HFFc6 (cell line): ENCODE measurements at regions not wholly inside any gene's neighbourhood (a gene's known extent, or its start where the extent isn't known, plus 50 kb on each side); places are given as distances from the start of the nearest gene placed in this dataset.

ENCODE experiments used
- DNase-seq: peaks from one replicate; pipeline ENCODE4 v3.0.0-alpha.2; 2018
- H3K27ac Mint-ChIP-seq: 2 replicates; pipeline ENCODE4 v1.8.0; 2020; ENCODE audit warnings: mild to moderate bottlenecking, mixed read lengths
- H3K27me3 Mint-ChIP-seq: 2 replicates; pipeline ENCODE4 v1.8.0; 2021; ENCODE audit warnings: mild to moderate bottlenecking, moderate library complexity, mixed read lengths; ENCODE audit not compliant: insufficient read depth
- H3K36me3 Mint-ChIP-seq: 2 replicates; pipeline ENCODE4 v1.8.0; 2021; ENCODE audit warnings: low read depth, mixed read lengths
- H3K4me1 Mint-ChIP-seq: 2 replicates; pipeline ENCODE4 v1.8.0; 2020; ENCODE audit warnings: low read depth, mixed read lengths
- H3K4me3 Mint-ChIP-seq: 2 replicates; pipeline ENCODE4 v1.8.0; 2020; ENCODE audit warnings: mild to moderate bottlenecking, moderate library complexity, mixed read lengths
- H3K9me3 Mint-ChIP-seq: 2 replicates; pipeline ENCODE4 v1.8.0; 2020; ENCODE audit warnings: mild to moderate bottlenecking, mixed read lengths
- CTCF ChIP-seq: fragments of 200-600 bp; sonication (generic); IDR thresholded peaks from 2 replicates; pipeline ENCODE4 v1.5.0; 2021; ENCODE audit warnings: antibody characterized with exemption, mild to moderate bottlenecking

DNA sequence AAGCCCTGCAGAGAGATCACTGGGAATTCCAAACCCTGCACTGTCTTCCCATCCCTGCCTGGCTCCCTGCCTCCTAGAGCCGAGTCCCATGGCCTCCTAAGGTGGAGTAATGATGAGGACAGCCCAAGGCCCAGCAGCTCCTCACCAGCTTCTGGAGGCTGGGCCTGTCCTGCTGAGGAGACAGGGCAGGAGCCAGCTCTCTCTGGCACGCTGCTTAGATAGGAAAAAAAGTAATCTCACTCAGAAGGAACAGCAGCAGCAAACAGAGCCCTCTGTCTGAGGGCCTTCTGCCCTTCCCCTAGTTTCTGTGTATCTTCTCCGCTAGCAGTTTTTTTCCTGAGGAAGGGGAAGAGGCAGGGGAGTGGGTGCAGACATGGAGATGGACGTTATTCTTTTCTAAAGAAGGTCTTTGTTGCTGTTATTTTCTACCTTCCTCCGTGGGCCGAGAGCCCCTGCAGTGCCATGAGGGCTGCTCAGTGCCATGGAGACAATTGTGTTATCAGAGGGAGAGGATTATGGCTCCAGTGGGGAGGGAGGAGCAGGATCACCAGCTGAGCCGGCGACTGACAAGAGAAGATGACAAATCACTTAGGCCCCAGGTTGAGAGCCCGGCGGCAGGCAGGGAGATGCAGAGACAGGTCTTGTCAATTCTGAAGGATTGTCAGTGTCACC, 315.3 kb downstream of the BUD13 start:
- no peak overlapping the region for H3K4me3 Mint-ChIP-seq
- peaks cover 4% of the 10 kb centered on the region for H3K27me3 Mint-ChIP-seq
- no peak for TF ChIP-seq CTCF
- H3K4me1 Mint-ChIP-seq: no peaks in the 10 kb centered on the region
- H3K27ac Mint-ChIP-seq: no peak overlapping the region
- no peaks in the 10 kb centered on the region; the same call in 1 of the 2 replicates for H3K36me3 Mint-ChIP-seq
- DNase-seq: no peak
- H3K9me3 Mint-ChIP-seq: peaks cover 19% of the 10 kb centered on the region

- peaks cover 4% of the 10 kb centered on the region for H3K27me3 Mint-ChIP-seq
- TF ChIP-seq CTCF: no peak
- H3K4me3 Mint-ChIP-seq: no peak overlapping the region
- no peaks in the 10 kb centered on the region for H3K4me1 Mint-ChIP-seq
- peaks cover 28% of the 10 kb centered on the region for H3K9me3 Mint-ChIP-seq
- no peak overlapping the region for H3K27ac Mint-ChIP-seq
- no peaks in the 10 kb centered on the region; the same call in 1 of the 2 replicates for H3K36me3 Mint-ChIP-seq
- DNase-seq: no peak
Observed at GRCh38 chr11:116454951-116455350, 317.8 kb downstream of the BUD13 start.

DNA sequence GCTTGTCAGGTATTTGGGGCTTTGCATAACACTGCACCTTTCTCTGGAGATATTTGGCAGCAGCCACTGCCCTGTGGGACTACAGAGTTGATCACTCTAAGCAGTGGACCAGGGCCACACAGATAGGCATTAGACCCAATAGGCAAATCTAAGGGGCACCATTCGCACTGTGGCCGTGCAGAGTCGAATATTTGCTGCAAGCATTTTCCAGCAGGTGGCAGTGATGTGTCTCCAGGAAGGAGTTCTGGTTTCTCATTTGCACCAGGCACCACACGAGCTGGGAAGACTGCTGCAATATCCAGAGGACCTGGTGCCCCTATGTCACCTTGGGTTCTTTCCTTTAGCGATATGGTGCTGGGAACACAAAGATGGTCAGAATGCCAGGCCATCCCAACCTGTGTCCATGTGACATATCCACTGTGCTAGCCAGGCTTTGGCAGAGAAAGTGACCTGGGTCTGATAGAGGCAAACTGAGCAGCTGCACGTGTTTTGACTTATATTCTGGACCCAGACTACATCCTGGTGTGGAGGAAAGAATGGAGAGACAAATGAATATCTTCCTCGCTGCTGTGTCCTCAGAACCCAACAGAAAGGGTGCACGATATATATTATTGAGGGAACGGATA, 318.7 kb downstream of the BUD13 start:
- no peaks in the 10 kb centered on the region; the same call in 1 of the 2 replicates for H3K36me3 Mint-ChIP-seq
- no peak overlapping the region for H3K27ac Mint-ChIP-seq
- no peak overlapping the region for H3K4me3 Mint-ChIP-seq
- peak; percentile 65 for TF ChIP-seq CTCF
- peaks cover 6% of the 10 kb centered on the region for H3K27me3 Mint-ChIP-seq
- peak; percentile 11 for DNase-seq
- H3K4me1 Mint-ChIP-seq: no peaks in the 10 kb centered on the region
- peaks cover 28% of the 10 kb centered on the region for H3K9me3 Mint-ChIP-seq

- no peak overlapping the region for H3K27ac Mint-ChIP-seq
- peaks cover 22% of the 10 kb centered on the region for H3K9me3 Mint-ChIP-seq
- H3K27me3 Mint-ChIP-seq: peaks cover 2% of the 10 kb centered on the region; the same call in 1 of the 2 replicates
- no peak for DNase-seq
- no peak overlapping the region for H3K4me3 Mint-ChIP-seq
- no peaks in the 10 kb centered on the region; the same call in 1 of the 2 replicates for H3K36me3 Mint-ChIP-seq
- no peak for TF ChIP-seq CTCF
- H3K4me1 Mint-ChIP-seq: no peaks in the 10 kb centered on the region
Observed at GRCh38 chr11:116452461-116452860, 320.3 kb downstream of the BUD13 start.

DNA sequence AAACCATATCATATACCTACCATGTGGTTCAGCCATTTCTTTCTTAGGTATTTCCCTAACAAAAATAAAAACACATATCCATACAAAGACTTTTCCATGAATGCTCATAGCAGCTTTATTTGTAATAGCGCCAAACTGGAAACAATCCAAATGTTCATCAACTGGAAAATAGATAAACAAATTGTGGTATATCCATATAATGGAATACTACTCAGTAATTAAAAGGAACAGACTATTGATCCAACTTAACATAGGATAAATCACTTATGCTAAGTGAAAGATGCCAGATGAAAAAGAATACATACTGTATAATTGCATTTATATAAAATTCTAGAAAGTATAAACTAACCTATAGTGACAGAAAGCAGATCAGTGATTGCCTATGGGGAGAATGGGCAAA, 323.3 kb downstream of the BUD13 start:
- H3K4me3 Mint-ChIP-seq: no peak overlapping the region
- no peak for TF ChIP-seq CTCF
- DNase-seq: no peak
- H3K27me3 Mint-ChIP-seq: peaks cover 2% of the 10 kb centered on the region
- no peaks in the 10 kb centered on the region for H3K36me3 Mint-ChIP-seq
- peaks cover 22% of the 10 kb centered on the region for H3K9me3 Mint-ChIP-seq
- H3K27ac Mint-ChIP-seq: no peak overlapping the region
- H3K4me1 Mint-ChIP-seq: no peaks in the 10 kb centered on the region
